Superior temporal gyrus (tissue), 1 donor: ENCODE measurements at regions not wholly inside any gene's neighbourhood (a gene's known extent, or its start where the extent isn't known, plus 50 kb on each side); places are given as distances from the start of the nearest gene placed in this dataset.
"Not testable (repeated sequence)": the region's sequence is repeated elsewhere in the genome, so short reads cannot be mapped to it uniquely, and the experiment has no call there.

Experiments
- DNase-seq: peaks from one replicate; pipeline ENCODE4 v3.0.0-alpha.2; 2016; ENCODE audit errors: extremely low spot score

DNA sequence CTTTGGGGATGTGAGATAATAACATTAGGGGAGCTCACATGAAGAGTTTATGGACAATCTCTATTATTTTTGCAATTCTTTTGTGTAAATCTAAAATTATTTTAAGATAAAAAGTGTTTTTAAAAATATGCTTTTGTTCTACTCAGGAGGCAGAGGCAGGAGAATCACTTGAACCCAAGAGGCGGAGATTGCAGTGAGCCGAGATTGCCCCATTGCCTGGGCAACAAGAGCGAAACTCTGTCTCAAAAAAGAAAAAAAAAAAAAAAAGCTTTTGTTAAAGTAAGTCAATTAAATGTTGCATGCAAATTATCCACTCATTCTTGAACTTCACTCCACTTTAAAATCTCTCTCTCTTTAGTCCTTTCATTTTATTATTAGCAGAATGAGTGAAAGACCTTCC lies 193.3 kb upstream of the IRS2 start:
- not testable (repeated sequence) for DNase-seq

DNA sequence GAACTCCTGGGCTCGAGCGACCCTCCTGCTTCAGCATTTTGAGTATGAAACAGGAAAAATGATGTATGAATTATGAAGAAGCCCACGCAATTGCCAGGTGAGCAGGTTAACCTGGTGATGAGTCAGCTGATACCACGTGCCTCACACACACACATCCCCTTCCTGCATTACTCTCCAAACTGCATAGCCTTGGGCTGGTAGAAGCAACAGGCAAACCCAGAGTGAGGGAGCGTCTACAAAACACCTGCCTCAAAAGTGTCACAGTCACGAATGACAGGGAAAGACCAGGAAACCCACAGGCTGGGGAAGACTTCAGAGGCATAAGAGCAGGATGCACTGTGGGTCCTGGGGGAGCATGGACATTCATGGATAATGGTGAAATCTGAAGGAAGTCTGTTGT lies 192.8 kb upstream of the IRS2 start:
- DNase-seq, result no peak

DNA sequence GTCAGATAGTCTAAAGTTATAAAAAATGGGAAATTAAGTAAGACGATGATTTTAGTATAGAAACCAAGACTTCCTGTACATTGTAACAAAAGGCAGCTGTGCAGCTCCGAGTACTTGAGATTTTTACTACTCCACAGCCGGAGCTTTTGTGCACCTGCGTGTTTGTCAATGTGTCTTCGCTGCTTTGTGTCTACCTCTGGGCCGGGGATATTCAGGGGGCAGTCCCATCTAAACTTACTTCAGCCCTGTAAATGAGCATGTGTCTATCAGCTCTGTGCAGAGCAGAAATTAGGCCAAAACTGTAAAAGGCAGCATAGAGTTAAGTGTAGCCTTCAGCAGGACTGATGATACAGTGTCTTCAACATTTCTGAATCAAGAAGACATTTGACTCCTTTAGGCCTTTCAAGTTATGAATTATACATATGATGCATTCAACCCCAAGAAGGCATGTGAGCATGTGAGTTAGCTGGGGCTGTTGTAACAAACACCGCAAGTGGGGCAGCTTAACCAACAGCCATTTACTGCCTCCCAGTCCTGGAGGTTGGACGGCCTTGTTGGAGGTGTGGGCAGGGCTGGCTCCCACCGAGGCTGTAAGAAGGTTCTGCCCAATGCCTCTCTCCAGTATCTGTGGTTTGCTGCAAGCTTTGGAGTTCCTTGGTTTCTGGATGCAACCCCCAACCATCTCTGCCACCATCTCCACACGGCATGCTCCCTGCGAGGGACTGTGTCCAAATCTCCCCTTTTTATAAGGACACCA lies 191.0 kb upstream of the IRS2 start:
- no peak for DNase-seq

DNA sequence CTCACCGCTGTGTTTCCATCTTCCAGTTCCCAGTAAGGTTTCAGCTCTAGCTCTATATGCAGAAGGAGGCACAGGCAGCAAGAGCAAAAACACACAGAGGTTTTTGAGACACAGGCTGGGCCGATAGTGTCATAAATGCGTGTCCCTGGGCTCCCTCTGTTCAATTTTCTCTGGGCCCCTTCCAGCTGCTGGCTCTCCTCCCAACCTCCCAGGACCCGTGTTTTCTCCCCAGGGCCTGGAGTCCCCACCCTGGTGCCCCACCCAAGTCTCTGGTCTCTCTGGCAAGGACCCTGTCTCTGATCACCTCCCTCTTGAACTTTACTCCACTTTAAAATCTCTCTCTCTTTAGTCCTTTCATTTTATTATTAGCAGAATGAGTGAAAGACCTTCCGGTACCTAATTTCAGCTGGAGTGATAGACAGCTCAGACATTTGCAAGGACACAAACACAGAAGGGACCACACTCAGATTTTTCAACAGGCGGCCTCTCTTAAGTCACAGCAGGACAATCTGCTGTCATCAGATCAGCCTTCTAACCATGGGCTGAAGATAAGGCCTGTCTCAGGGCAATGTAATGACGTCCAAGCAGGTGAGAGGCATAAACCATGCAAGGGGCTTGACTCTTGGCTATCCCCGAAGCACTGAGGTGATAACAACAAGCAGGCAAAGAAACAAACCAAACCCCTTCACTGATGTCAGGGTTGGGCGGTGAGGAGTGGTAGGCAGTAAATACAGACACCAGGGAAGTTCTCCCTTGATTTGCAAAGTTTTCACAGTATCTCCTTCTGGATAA lies 190.0 kb upstream of the IRS2 start:
- no peak for DNase-seq

DNA sequence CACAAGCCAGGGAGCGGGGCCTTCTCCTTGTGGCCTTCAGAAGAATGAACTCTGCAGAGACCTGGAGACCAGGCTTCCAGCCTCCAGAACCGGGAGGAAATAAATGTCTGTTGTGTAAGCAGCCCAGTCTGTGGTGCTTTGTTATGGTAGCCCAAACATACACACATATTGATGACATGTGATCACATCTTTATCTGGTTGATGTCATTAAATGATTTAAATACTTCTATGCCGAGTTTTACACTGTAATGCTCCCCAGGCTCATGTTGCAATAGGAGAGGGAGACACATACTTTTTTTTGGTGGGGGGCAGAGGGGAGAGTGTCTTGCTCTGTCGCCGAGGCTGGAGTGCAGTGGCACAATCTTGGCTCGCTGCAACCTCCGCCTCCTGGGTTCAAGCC lies 188.0 kb upstream of the IRS2 start:
- DNase-seq, result no peak

DNA sequence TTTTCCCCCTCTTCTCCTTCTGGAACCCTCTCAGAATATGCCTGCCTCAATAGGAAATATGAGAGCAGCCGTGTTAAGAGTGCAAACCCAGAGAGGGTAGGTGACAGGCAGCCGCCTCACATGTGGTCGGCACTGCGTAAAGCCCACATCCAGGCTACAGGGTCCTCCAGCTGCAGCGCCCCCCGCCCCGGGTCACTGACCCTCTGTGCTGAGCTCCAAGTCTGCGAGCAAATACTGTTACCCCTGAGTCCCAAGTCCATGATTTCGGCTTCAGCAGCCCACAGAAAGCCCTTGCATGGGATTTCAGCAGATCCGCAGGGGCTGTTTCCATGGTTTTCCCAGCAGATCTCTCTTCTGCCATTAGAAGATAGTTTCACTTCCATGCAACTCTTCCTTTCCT lies 186.9 kb upstream of the IRS2 start:
- DNase-seq, result no peak

DNA sequence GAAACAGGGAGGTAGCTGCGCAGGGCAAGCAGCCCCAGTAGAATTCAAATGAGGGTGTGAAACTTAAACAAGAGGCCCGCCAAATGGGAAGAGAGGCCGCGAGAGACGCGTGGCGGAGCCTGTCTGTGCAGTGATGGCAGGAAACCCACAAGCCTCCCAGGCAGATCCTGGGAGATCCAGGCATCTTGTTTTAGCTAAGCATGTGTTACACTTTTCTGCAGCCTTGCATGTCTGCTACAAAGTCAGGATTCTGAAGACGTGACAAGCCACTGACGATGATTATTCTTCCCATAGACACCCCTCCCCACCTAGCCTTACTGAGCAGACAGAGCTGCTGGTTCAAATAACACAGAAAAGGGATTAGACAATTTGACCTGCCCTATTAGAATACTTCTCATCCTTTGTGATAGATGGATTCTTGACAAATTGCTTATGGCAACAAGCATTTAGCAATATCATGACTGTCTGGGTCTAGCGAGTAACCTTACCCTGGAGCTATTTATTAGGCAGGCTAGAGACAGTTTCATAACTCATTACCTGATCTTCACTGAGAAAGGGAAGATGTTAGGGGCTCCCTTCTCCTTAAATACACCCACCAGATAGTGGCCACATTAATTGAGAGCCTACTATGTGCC lies 185.2 kb upstream of the IRS2 start:
- no peak for DNase-seq

DNA sequence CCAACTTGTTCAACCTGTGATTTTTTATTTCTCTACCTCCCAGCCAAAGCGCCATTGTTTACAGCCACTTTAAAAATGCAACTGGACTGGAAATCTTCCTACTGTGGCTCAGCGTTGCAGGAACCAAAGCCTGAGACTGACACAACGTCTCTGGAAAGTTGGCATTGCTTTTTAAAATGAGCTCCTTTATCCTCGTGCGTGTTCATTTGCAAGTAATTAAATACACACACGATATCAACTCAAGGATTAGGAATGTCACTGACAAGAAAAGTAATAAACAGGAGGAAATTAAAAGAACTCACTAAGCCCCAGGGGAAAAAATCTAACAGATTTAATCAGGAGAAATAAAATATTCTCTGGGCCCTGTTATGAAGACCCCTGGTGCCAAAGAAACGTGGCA lies 184.6 kb upstream of the IRS2 start:
- DNase-seq, result no peak

DNA sequence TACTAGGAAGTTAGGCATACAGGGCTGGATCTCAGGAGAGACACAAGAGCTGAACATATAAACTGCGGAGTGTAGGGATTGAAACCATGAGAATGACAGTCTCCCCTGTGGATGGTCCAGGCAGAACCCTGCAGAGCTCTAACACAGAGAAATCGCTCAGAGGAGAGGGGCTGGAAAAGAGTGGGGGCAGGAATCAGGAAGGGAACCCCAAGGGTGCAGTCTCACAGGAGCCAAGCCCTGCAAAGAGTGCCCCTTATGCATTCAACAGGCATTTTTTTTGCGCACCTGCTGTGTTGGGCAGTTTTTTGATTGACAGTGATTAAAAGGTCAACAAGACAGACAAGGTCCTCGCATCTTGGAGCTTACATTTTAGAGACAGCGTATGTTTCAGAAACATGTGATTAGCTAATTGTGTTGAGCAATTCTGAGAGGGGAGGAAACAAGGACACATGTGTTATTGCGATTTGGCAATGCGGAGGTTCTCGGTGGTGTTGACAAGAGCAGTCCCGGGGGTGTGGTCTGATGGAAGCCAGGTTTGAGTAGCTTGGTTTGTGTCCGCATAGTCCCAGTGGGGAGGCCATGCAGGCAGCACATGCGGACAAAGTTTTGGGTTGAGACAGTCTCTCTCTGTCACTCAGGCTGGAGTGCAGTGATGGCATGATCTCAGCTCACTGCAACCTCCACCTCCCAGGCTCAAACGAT lies 182.6 kb upstream of the IRS2 start:
- no peak for DNase-seq

DNA sequence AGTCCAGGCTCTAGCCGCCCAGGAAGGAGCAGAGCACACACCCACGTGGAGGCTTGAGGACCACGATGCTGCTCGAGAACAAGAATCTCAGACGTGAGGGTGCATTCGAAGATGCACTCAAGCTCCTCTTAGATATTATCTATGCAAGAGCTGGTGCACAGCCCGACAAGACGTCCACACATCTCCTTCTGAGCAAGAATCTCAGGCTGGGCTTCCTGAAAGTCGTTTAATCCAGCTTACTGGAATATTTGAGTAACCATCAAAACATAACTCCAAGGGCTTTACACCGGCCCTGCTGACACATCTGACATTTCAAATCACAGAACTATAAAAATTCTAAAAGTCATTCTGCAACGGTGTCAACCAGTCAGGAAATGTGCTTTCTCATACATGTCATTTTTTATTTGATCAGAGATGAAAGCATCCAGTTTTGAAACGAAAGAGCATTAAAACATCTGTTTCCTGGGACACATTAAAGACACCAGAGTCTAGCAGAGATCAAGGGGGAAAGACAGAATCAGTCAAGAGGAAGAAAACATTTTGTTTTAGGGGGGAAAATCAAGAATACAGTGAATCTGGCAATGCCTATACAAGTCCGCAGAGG lies 177.7 kb upstream of the IRS2 start:
- DNase-seq, result no peak

DNA sequence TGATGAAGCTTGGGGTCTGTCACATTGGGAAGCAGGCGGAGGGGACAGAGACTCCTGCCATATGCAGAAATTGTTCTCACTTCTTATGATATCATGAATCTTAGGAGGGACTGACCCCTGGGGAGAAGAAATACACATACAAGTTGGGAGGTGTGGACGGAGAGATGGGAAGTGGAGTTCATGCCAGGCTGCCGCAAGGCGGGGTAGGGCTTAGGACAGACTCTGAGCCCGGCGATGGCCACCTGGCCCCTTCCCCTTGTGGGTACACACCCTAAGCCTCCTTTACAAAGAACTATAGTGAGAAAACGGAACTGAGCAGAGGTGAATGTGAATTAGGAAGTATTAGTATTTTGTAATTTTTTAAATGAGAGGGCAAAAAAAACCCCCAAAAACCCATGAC lies 177.0 kb upstream of the IRS2 start:
- DNase-seq, result no peak

DNA sequence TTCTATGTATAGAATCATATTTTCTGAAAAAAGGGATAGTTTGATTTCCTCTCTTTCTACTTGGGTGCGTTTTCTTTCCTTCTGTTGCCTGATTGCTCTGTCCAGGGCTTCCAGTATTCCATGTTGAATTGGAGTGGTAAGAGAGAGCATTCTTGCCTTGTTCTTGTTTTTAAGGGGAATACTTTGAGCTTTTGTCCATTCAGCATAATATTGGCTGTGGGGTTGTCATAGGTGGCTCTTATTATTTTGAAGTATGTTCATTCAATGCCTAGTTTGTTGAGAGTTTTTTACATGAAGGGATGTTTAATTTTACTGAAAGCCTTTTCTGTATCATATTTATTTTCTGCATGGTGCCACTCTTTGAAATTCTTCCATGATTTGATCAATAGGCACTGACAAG lies 173.5 kb upstream of the IRS2 start:
- no peak for DNase-seq

DNA sequence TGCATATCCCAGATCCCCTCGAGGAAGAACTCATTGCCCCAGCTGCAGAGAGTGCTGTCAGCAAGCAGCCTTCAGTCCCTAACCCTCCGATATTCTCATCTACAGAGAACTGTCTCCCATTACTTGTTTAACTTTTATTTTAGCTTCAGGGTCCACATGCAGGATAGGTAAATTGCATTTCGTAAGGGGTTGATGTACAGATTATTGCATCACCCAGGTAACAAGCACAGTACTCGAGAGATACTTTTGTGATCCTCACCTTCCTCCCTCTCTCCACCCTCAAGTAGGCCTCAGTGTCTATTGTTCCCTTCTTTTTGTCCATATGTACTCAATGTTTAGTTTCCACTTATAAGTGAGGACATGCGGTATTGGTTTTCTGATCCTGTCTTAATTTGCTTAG lies 171.5 kb upstream of the IRS2 start:
- no peak for DNase-seq

DNA sequence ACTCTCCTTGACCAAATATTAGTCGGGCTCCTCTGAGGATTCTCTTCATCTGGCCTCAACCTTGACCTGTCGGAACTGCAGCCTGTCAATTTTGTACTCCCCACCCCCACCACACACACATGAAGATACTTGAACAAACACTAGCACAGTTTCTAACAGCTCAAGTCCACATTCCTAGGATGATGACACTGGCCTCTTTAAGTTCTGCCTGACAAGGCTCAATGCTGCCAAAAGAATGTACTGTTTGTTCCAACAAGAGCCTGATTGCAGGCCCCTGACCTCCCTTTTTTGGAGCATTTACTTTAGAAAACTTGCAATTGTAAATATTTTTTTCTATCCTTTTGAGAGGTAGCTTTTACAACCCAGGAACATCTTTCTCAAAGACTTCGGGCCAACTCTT lies 169.2 kb upstream of the IRS2 start:
- DNase-seq, result no peak

DNA sequence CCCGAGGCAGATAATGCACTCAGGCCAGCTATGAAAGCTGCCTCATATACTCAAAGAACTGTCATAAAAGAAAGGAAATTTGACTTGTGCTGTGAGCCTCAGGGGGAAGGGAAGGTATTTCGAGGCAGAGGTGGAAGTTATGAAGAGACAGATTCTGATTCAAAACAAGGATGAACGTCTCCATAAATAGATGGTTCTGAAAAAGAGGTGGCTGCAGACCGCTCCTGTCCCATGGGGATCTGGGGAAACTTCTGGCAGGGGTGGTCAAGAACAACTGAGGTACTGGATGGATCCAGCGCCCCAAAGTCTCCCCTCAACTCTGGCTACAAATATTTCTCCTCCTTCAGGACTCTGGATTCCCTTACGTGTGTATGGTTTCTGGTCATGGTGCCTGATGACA lies 168.1 kb upstream of the IRS2 start:
- no peak for DNase-seq

DNA sequence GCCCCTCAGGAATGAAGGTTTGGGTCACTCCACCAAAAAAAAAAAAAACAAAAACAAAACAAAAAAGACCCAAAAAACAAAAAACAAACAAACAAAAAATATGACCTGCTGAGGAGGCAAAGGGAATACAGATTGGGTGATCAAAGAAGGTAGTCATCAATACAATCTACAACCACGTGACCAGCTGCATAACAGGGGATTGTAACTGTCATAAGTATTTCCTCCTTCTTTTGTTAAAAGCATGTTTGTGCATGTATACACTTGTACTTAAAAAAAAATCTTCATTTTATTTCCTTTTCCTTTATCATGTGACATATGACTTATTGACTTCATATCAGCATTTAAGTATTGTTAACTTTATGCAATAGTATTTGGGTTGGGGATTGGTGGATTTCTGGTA lies 165.1 kb upstream of the IRS2 start:
- DNase-seq, result no peak

DNA sequence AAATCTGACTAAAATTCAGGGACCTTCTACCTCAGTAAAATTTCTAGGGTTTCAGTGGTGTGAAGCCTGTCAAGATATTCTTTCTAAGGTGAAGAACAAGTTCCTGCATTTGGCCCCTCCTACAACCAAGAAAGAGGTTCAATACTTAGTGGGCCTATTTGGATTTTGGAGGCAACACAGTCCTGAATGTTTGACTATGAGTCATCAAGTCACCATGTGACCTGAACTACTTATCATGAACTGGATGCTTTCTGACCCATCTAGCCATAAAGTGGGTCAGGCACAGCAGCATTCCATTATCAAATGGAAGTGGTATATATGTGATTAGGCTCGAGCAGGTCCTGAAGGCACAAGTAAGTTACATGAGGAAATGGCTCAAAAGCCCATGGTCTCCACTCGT lies 163.0 kb upstream of the IRS2 start:
- no peak for DNase-seq

DNA sequence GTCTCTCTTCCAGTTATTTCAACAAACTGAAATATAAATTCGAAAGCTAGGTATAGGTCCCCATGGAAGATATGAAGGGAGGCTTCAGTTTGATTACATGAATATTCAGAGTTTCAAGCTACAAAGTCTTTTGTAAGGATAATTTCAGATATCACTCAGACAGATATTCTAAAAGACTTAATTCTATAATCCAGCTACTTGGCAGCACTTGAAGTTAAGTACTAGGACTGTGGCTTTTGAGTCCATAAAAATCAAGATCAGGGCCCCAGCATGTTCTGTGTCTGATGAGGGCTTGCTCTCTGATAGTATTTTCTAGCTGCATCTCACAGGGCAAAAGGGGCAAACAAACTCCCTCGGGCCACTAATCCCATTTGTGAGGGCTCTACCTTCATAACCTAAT lies 160.6 kb upstream of the IRS2 start:
- DNase-seq, result no peak

DNA sequence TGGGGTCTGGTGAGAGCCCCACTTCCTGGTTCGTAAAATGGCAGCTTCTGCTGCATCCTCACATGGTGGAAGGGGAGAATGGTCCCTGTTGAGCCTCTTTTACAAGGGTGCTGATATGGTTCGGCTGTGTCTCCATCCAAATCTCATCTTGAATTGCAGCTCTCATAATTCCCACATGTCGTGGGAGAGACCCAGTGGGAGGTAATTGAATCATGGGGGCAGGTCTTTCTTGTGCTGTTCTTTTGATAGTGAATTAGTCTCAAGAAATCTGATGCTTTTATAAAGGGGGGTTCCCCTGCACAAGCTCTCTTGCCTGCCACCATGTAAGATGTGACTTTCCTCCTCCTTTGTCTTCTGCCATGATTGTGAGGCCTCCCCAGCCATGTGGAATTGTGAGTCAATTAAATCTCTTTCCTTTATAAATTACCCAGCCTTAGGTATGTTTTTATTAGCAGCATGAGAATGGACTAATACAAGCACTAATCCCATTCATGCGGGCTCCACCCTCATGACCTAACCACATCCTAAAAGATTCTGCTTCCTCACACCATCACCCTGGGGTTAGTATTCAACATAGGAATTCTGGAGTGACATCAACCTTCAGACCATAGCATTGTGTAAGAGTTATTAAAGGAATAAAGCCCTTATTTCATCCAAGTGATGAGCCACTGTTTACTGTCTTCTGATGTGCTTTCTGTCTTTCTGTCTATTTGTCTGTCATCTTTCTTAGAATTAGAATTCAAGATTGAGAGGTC lies 159.0 kb upstream of the IRS2 start:
- DNase-seq, result no peak

DNA sequence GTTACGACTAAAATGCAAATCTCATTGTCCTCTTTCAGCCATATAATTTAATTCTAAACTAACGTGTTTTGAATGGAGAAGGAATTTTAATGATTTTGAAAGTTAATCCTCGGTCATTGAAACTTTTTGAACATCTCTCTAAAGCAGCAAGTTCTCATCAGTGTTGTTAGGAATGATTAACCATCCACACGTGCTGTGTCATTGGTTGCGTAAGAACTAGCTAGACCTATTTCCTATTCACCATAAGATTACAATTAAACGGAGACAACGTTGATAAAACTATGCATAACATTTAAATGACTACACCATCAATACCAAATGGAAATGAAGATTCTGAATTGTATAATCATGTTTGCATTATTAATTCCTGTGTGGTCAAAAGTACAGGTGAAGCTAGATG lies 155.6 kb upstream of the IRS2 start:
- DNase-seq, result no peak

DNA sequence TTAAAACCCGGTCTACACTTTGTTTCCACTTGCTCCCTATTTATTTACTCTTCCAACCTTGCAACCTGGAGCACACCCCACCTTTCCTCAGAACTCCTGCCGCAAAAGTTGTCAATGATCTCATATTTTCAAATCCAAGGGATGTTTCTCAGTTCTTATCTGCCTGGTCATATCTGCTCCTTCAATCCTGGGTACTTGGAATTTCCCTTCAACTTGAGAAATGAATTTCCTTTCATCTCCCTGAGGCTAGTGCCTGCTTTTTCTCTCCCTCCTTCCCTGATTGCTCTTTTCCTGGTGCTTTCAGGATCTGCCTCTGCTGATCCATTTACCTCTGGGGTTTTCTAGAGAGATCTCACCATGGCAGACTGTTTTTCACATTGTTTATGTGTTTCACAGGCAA lies 154.8 kb upstream of the IRS2 start:
- no peak for DNase-seq
